ENCODE measurements at regions not wholly inside any gene's neighbourhood (a gene's known extent, or its start where the extent isn't known, plus 50 kb on each side); places are given as distances from the start of the nearest gene placed in this dataset.

GRCh38 chr16:64892835-64893785 is 228.8 kb downstream of the CDH11 start:
- peak in 1 of 10 donors; percentile 65 for DNase-seq
- intact Hi-C loops (cut with DNase I) = no loop called here

GRCh38 chr16:64889446-64889845 is 232.4 kb downstream of the CDH11 start:
- intact Hi-C loops (cut with DNase I) = no loop called here

GRCh38 chr16:64887651-64888050 is 234.2 kb downstream of the CDH11 start:
- intact Hi-C loops (cut with DNase I) = no loop called here
- no peak for DNase-seq

More at GRCh38 chr16:64889446-64889845, 232.4 kb downstream of the CDH11 start:
- DNase-seq = no peak

- no peak for DNase-seq
- intact Hi-C loops (cut with DNase I) = no loop called here
These were observed 239.6 kb downstream of the CDH11 start for GRCh38 chr16:64882078-64882784.

- intact Hi-C loops (cut with DNase I) = no loop called here
- no peak for DNase-seq
These were observed 240.9 kb downstream of the CDH11 start for GRCh38 chr16:64880994-64881393.

GRCh38 chr16:64880006-64880405 is 241.9 kb downstream of the CDH11 start:
- DNase-seq = no peak
- intact Hi-C loops (cut with DNase I) = no loop called here

- intact Hi-C loops (cut with DNase I) = no loop called here
- no peak for DNase-seq
These were observed 242.9 kb downstream of the CDH11 start for GRCh38 chr16:64878940-64879339.

- DNase-seq = no peak
- intact Hi-C loops (cut with DNase I) = no loop called here
These were observed 249.8 kb downstream of the CDH11 start for GRCh38 chr16:64872101-64872500.

GRCh38 chr16:64870859-64871258 is 251.0 kb downstream of the CDH11 start:
- no peak for DNase-seq
- intact Hi-C loops (cut with DNase I) = no loop called here

- no peak for DNase-seq
- intact Hi-C loops (cut with DNase I) = no loop called here
These were observed 252.1 kb downstream of the CDH11 start for GRCh38 chr16:64869781-64870180.

- intact Hi-C loops (cut with DNase I) = no loop called here
- no peak for DNase-seq
These were observed 255.8 kb downstream of the CDH11 start for GRCh38 chr16:64866021-64866420.

GRCh38 chr16:64865069-64865696 is 256.7 kb downstream of the CDH11 start:
- no peak for DNase-seq

GRCh38 chr16:64864232-64864809 is 257.5 kb downstream of the CDH11 start:
- intact Hi-C loops (cut with DNase I) = no loop called here
- no peak for DNase-seq

More at GRCh38 chr16:64865069-64865696, 256.7 kb downstream of the CDH11 start:
- intact Hi-C loops (cut with DNase I) = no loop called here

- intact Hi-C loops (cut with DNase I) = no loop called here
- no peak for DNase-seq
These were observed 263.8 kb downstream of the CDH11 start for GRCh38 chr16:64858076-64858475.

GRCh38 chr16:64857411-64857810 is 264.5 kb downstream of the CDH11 start:
- DNase-seq = no peak
- intact Hi-C loops (cut with DNase I) = no loop called here

- no peak for DNase-seq
- intact Hi-C loops (cut with DNase I) = no loop called here
These were observed 268.3 kb downstream of the CDH11 start for GRCh38 chr16:64853551-64853950.

- intact Hi-C loops (cut with DNase I) = no loop called here
- no peak for DNase-seq
These were observed 274.9 kb downstream of the CDH11 start for GRCh38 chr16:64846966-64847365.

- intact Hi-C loops (cut with DNase I) = no loop called here
- no peak for DNase-seq
These were observed 276.8 kb downstream of the CDH11 start for GRCh38 chr16:64845071-64845470.

- DNase-seq = no peak
- intact Hi-C loops (cut with DNase I) = no loop called here
These were observed 280.4 kb downstream of the CDH11 start for GRCh38 chr16:64841482-64841881.

- intact Hi-C loops (cut with DNase I) = no loop called here
- DNase-seq = no peak
These were observed 280.8 kb downstream of the CDH11 start for GRCh38 chr16:64841071-64841470.

GRCh38 chr16:64830653-64831052 is 291.2 kb downstream of the CDH11 start:
- intact Hi-C loops (cut with DNase I) = no loop called here
- DNase-seq = no peak

All from posterior cingulate gyrus (tissue), 11 donors.